ENCODE measurements at regions not wholly inside any gene's neighbourhood (a gene's known extent, or its start where the extent isn't known, plus 50 kb on each side); places are given as distances from the start of the nearest gene placed in this dataset.

GRCh38 chr1:163712321-163712720, 390.6 kb downstream of the NUF2 start:
- TF ChIP-seq POLR2A (IDR thresholded peaks at IDR 0.05; ENCODE audit: low read depth, low read length) (no peak), POLR2AphosphoS5 (IDR thresholded peaks at IDR 0.05; ENCODE audit: low read depth, low read length) (no peak), TAF1 (IDR thresholded peaks at IDR 0.05; ENCODE audit: borderline replicate concordance, low read depth, low read length) (no peak)

All from GM12892 (cell line).